Endothelial cell of umbilical vein (primary cell): ENCODE measurements at regions not wholly inside any gene's neighbourhood (a gene's known extent, or its start where the extent isn't known, plus 50 kb on each side); places are given as distances from the start of the nearest gene placed in this dataset.

Source experiments
- BruUV-seq: library from RNA; stranded (reverse); fragments of 400-500 nt; replicated peaks from 2 replicates; lab custom pipeline; 2021; lab: Mats Ljungman, UMichigan
- CTCF ChIA-PET: fragments of 300-600, 350-600 bp; sonication (Branson Sonifier 250); formaldehyde crosslinking; loops from one replicate; lab custom pipeline; 2021; ENCODE audit warnings: antibody characterized with exemption, inconsistent platforms; lab: Charles Lee
- POLR2A ChIA-PET: fragments of 300-600, 350-600 bp; sonication (Branson Sonifier 250); formaldehyde crosslinking; loops from one replicate; lab custom pipeline; 2021; ENCODE audit warnings: antibody characterized with exemption, inconsistent platforms; lab: Charles Lee
- DNase-seq: peaks from one replicate; pipeline ENCODE4 v3.0.0-alpha.2; 2011; ENCODE audit warnings: low read depth, low spot score
- FAIRE-seq: peaks from 2 replicates; lab custom pipeline; 2011; peaks lifted over from hg19 to GRCh38; lab: Jason Lieb, UNC
- H2AFZ ChIP-seq: 2 replicates; pipeline ENCODE4 v1.6.0; 2012; ENCODE audit warnings: low read depth, low read length, control low read depth, inconsistent platforms
- H3K27ac ChIP-seq: 2 replicates; pipeline ENCODE4 v1.5.1; 2011; ENCODE audit warnings: low read depth, mild to moderate bottlenecking, control low read depth, low read length, moderate library complexity; ENCODE audit not compliant: insufficient read depth
- H3K27me3 ChIP-seq, 2 experiments: 2 replicates each; pipeline versions ENCODE4 v1.6.0 to v1.6.1; 2011; ENCODE audit warnings: low read length in 2 of 2, mixed read lengths in 1 of 2; ENCODE audit not compliant: control insufficient read depth in 2 of 2, insufficient read depth in 2 of 2
- H3K36me3 ChIP-seq, 2 experiments: 2 replicates in 1 of 2; 3 replicates in 1 of 2; pipeline ENCODE4 v1.5.1; 2011; ENCODE audit warnings: low read length in 2 of 2, mild to moderate bottlenecking in 1 of 2, moderate library complexity in 1 of 2; ENCODE audit not compliant: control insufficient read depth in 2 of 2, insufficient read depth in 2 of 2; ENCODE audit errors: extremely low read depth in 1 of 2
- H3K4me1 ChIP-seq: 3 replicates; pipeline ENCODE4 v1.5.1; 2011; ENCODE audit warnings: mild to moderate bottlenecking, low read length; ENCODE audit not compliant: control insufficient read depth, insufficient read depth; ENCODE audit errors: extremely low read depth
- H3K4me2 ChIP-seq: 2 replicates; pipeline ENCODE4 v1.6.1; 2011; ENCODE audit warnings: low read length, control low read depth, mixed read lengths; ENCODE audit not compliant: insufficient read depth
- H3K4me3 ChIP-seq, 3 experiments: fragments of 200-600 bp in 1 of 3; sonication (generic), shearing (Covaris generic) in 1 of 3; replicated peaks in 1 of 3; 2 replicates each; pipeline ENCODE4 v1.5.1; 2011 to 2016; ENCODE audit warnings: control low read depth in 3 of 3, low read length in 3 of 3, mild to moderate bottlenecking in 2 of 3, inconsistent platforms in 1 of 3, low read depth in 1 of 3, moderate library complexity in 1 of 3; ENCODE audit not compliant: insufficient read depth in 1 of 3
- H3K79me2 ChIP-seq: 2 replicates; pipeline ENCODE4 v1.6.0; 2012; ENCODE audit warnings: low read length, inconsistent platforms; ENCODE audit not compliant: control insufficient read depth, insufficient read depth
- H3K9ac ChIP-seq: replicated peaks from 2 replicates; pipeline ENCODE3; 2011; ENCODE audit warnings: low read length, control low read depth; ENCODE audit not compliant: insufficient read depth; ENCODE audit errors: extremely low read depth
- H3K9me1 ChIP-seq: replicated peaks from 3 replicates; pipeline ENCODE4 v1.6.0; 2011; ENCODE audit warnings: mild to moderate bottlenecking, low read length; ENCODE audit not compliant: control insufficient read depth, insufficient read depth; ENCODE audit errors: extremely low read depth
- H3K9me3 ChIP-seq: replicated peaks from 2 replicates; pipeline ENCODE4 v1.5.1; 2012; ENCODE audit warnings: low read length, inconsistent platforms; ENCODE audit not compliant: control insufficient read depth, insufficient read depth
- H4K20me1 ChIP-seq: replicated peaks from 2 replicates; pipeline ENCODE3; 2011; ENCODE audit warnings: mild to moderate bottlenecking, low read length; ENCODE audit not compliant: control insufficient read depth, insufficient read depth; ENCODE audit errors: extremely low read depth
- CTCF ChIP-seq, 2 donors: IDR thresholded peaks; 1 replicate in 1 of 2; 2 replicates in 1 of 2; pipeline ENCODE4 v1.5.1; 2011; ENCODE audit warnings: low read length in 2 of 2, mild to moderate bottlenecking in 2 of 2, moderate library complexity in 2 of 2, control low read depth in 1 of 2, inconsistent platforms in 1 of 2, low read depth in 1 of 2; ENCODE audit not compliant: insufficient read depth in 1 of 2; ENCODE audit errors: extremely low read depth in 1 of 2
- EZH2 ChIP-seq: IDR thresholded peaks from 2 replicates; pipeline ENCODE4 v1.6.1; 2012; ENCODE audit warnings: borderline replicate concordance, low read depth, mild to moderate bottlenecking, moderate library complexity, low read length, inconsistent platforms; ENCODE audit not compliant: severe bottlenecking
- FOS ChIP-seq: IDR thresholded peaks from 2 replicates; pipeline ENCODE4 v1.6.1; 2011; ENCODE audit warnings: mild to moderate bottlenecking, low read length, moderate library complexity, borderline replicate concordance; ENCODE audit not compliant: insufficient read depth
- GATA2 ChIP-seq: IDR thresholded peaks from 2 replicates; pipeline ENCODE4 v1.7.0; 2011; ENCODE audit warnings: low read depth, mild to moderate bottlenecking, moderate library complexity, mixed read lengths, low read length; ENCODE audit not compliant: insufficient read length, insufficient read depth
- JUN ChIP-seq: IDR thresholded peaks from 2 replicates; pipeline ENCODE4 v1.6.1; 2011; ENCODE audit warnings: borderline replicate concordance, low read depth; ENCODE audit not compliant: insufficient read length, insufficient read depth
- MAX ChIP-seq: IDR thresholded peaks from 2 replicates; pipeline ENCODE4 v1.6.1; 2011; ENCODE audit not compliant: insufficient read depth, insufficient read length
- MYC ChIP-seq: IDR thresholded peaks from one replicate; pipeline ENCODE4 v1.6.1; 2011; ENCODE audit warnings: mild to moderate bottlenecking, low read depth, low read length
- POLR2A ChIP-seq: IDR thresholded peaks from 2 replicates; pipeline ENCODE4 v1.6.1; 2012; ENCODE audit warnings: low read depth, mild to moderate bottlenecking, control low read depth, low read length
- POLR2AphosphoS5 ChIP-seq: IDR thresholded peaks from 2 replicates; pipeline ENCODE4 v1.6.1; 2012; ENCODE audit warnings: low read depth, mild to moderate bottlenecking, control low read depth, low read length, moderate library complexity; ENCODE audit not compliant: insufficient read depth
- dilution Hi-C: fragments of 300-500 bp; cut with MboI; formaldehyde crosslinking; loops from one replicate; pipeline ENCODE4 v1.15.0; 2019; ENCODE audit warnings: low sequenced_read_pairs; ENCODE audit not compliant: extremely low pct_ligation_motif_present
- intact Hi-C: fragments of 100-400 bp; cut with micrococcal nuclease; formaldehyde crosslinking; loops from one replicate; pipeline ENCODE4 v1.10.0; 2022

- Histone ChIP-seq H3K9me3 (peaks cover 1% of the 10 kb centered on the region), H4K20me1 (no peaks in the 10 kb centered on the region), H3K27me3 (no peaks in the 10 kb centered on the region), H3K27ac (no peak overlapping the region), H3K4me2 (no peak overlapping the region), H3K79me2 (no peaks in the 10 kb centered on the region), H3K9ac (no peak overlapping the region), H3K9me1 (no peaks in the 10 kb centered on the region), H3K4me3 (no peak overlapping the region), H3K36me3 (no peaks in the 10 kb centered on the region), H3K4me1 (no peaks in the 10 kb centered on the region), H2AFZ (no peak overlapping the region)
- BruUV-seq = no TSS peak
- no peak for FAIRE-seq
- TF ChIP-seq MAX (no peak), POLR2AphosphoS5 (no peak), GATA2 (no peak), EZH2 (no peak), POLR2A (no peak)
- POLR2A ChIA-PET = no interaction called here
- intact Hi-C loops (no loop called here), dilution Hi-C loops (no loop called here)
- no peak for DNase-seq
- CTCF ChIA-PET = no interaction called here
These were observed 387.5 kb upstream of the RAG2 start for GRCh38 chr11:36985562-36985961.

- Histone ChIP-seq H4K20me1 (no peaks in the 10 kb centered on the region), H3K4me2 (no peak overlapping the region), H3K36me3 (no peaks in the 10 kb centered on the region), H3K4me1 (no peaks in the 10 kb centered on the region), H3K9me3 (no peaks in the 10 kb centered on the region), H2AFZ (no peak overlapping the region), H3K27me3 (no peaks in the 10 kb centered on the region), H3K4me3 (no peak overlapping the region), H3K9ac (no peak overlapping the region), H3K27ac (no peak overlapping the region), H3K9me1 (no peaks in the 10 kb centered on the region), H3K79me2 (no peaks in the 10 kb centered on the region)
- intact Hi-C loops (no loop called here), dilution Hi-C loops (no loop called here)
- ChIA-PET CTCF (no interaction called here), POLR2A (no interaction called here)
- FAIRE-seq (no peak), DNase-seq (no peak)
- BruUV-seq = no TSS peak
- TF ChIP-seq FOS (no peak), POLR2A (no peak), POLR2AphosphoS5 (no peak), EZH2 (no peak), GATA2 (no peak), CTCF (IDR thresholded peaks at IDR 0.05; ENCODE audit: extremely low read depth in 1 of 2, insufficient read depth in 1 of 2, low read depth in 1 of 2, low read length in 2 of 2) (no peak), MYC (no peak), JUN (no peak), MAX (no peak)
These were observed 378.7 kb upstream of the RAG2 start for GRCh38 chr11:36976741-36977140.
